Activated CD4-positive, alpha-beta T cell treated with anti-CD3 and anti-CD28 coated beads, Interleukin-2, amount 50 U/mL, for 4 hours (primary cell): ENCODE measurements at regions not wholly inside any gene's neighbourhood (a gene's known extent, or its start where the extent isn't known, plus 50 kb on each side); places are given as distances from the start of the nearest gene placed in this dataset.

Experiments
- DNase-seq, 2 experiments: peaks; one replicate each; pipeline ENCODE4 v3.0.0-alpha.2; 2020

- no peak for DNase-seq
Observed at GRCh38 chr3:127370906-127371305, 83.1 kb upstream of the PRR20G start.

- DNase-seq: no peak
Observed at GRCh38 chr3:127369356-127369935, 81.6 kb upstream of the PRR20G start.

GRCh38 chr3:127368186-127369032 is 80.6 kb upstream of the PRR20G start:
- DNase-seq: no peak

GRCh38 chr3:127367593-127367992 is 79.7 kb upstream of the PRR20G start:
- DNase-seq: no peak

GRCh38 chr3:127366383-127366782 is 78.5 kb upstream of the PRR20G start:
- no peak for DNase-seq

- no peak for DNase-seq
Observed at GRCh38 chr3:127365163-127365798, 77.4 kb upstream of the PRR20G start.

GRCh38 chr3:127363891-127364290 is 76.0 kb upstream of the PRR20G start:
- no peak for DNase-seq

- no peak for DNase-seq
Observed at GRCh38 chr3:127363171-127363570, 75.3 kb upstream of the PRR20G start.

- no peak for DNase-seq
Observed at GRCh38 chr3:127360647-127361046, 72.8 kb upstream of the PRR20G start.

- no peak for DNase-seq
Observed at GRCh38 chr3:127358641-127359040, 70.8 kb upstream of the PRR20G start.

- no peak for DNase-seq
Observed at GRCh38 chr3:127356381-127356780, 68.5 kb upstream of the PRR20G start.

- no peak for DNase-seq
Observed at GRCh38 chr3:127354761-127355160, 66.9 kb upstream of the PRR20G start.

- DNase-seq: no peak
Observed at GRCh38 chr3:127352612-127353011, 64.8 kb upstream of the PRR20G start.

- no peak for DNase-seq
Observed at GRCh38 chr3:127351775-127352350, 64.0 kb upstream of the PRR20G start.

- no peak for DNase-seq
Observed at GRCh38 chr3:127351321-127351720, 63.5 kb upstream of the PRR20G start.

GRCh38 chr3:127350172-127351050 is 62.6 kb upstream of the PRR20G start:
- DNase-seq: no peak

GRCh38 chr3:127349501-127350171 is 61.8 kb upstream of the PRR20G start:
- no peak for DNase-seq

GRCh38 chr3:127342735-127343134 is 54.9 kb upstream of the PRR20G start:
- DNase-seq: no peak

GRCh38 chr3:127339928-127340861 is 52.3 kb upstream of the PRR20G start:
- DNase-seq: no peak

GRCh38 chr3:127339016-127339415 is 51.2 kb upstream of the PRR20G start:
- DNase-seq: no peak
